Cardiac muscle cell (in vitro differentiated cells and primary cell): ENCODE measurements at regions not wholly inside any gene's neighbourhood (a gene's known extent, or its start where the extent isn't known, plus 50 kb on each side); places are given as distances from the start of the nearest gene placed in this dataset.

Experiments
- DNase-seq, 2 donors: peaks; one replicate each; pipeline versions ENCODE4 v3.0.0 to v3.0.0-alpha.2; 2010 to 2017; ENCODE audit warnings: low read depth in 1 of 2, low spot score in 1 of 2
- H3K27ac ChIP-seq: fragments of 200-600 bp; sonication (generic); 2 replicates; pipeline ENCODE4 v1.5.1; 2016
- H3K27me3 ChIP-seq: fragments of 200-600 bp; sonication (generic); 2 replicates; pipeline ENCODE4 v1.6.0; 2016; ENCODE audit warnings: control low read depth
- H3K36me3 ChIP-seq: fragments of 200-600 bp; sonication (generic); 2 replicates; pipeline ENCODE4 v1.5.1; 2016; ENCODE audit warnings: control low read depth
- H3K4me1 ChIP-seq: fragments of 200-600 bp; sonication (generic); 2 replicates; pipeline ENCODE4 v1.8.1; 2017; ENCODE audit warnings: low read depth, mild to moderate bottlenecking, mixed run types
- H3K4me3 ChIP-seq: fragments of 200-600 bp; sonication (generic); 2 replicates; pipeline ENCODE4 v1.5.1; 2016; ENCODE audit warnings: mild to moderate bottlenecking
- H3K9me3 ChIP-seq: fragments of 200-600 bp; sonication (generic); 2 replicates; pipeline ENCODE4 v1.5.1; 2017; ENCODE audit warnings: low read depth, mild to moderate bottlenecking, control low read depth
- CTCF ChIP-seq: IDR thresholded peaks from 2 replicates; pipeline ENCODE4 v1.5.1; 2012; ENCODE audit warnings: low read depth, mild to moderate bottlenecking, low read length

GRCh38 chr15:35657679-35658311, 111.8 kb upstream of the DPH6 start:
- TF ChIP-seq CTCF: no peak
- no peak overlapping the region for H3K27ac ChIP-seq
- no peaks in the 10 kb centered on the region for H3K4me1 ChIP-seq
- H3K27me3 ChIP-seq: no peaks in the 10 kb centered on the region
- no peak overlapping the region for H3K4me3 ChIP-seq
- H3K36me3 ChIP-seq: no peaks in the 10 kb centered on the region
- H3K9me3 ChIP-seq: no peaks in the 10 kb centered on the region
- peak in 1 of 2 donors; percentile 16 for DNase-seq

GRCh38 chr15:35663956-35664355, 118.0 kb upstream of the DPH6 start:
- peak in 1 of 2 donors; percentile 53 for DNase-seq
- Histone ChIP-seq H3K4me1 (peaks cover 24% of the 10 kb centered on the region), H3K36me3 (no peaks in the 10 kb centered on the region), H3K4me3 (no peak overlapping the region), H3K27me3 (no peaks in the 10 kb centered on the region), H3K27ac (no peak overlapping the region), H3K9me3 (no peaks in the 10 kb centered on the region)
- TF ChIP-seq CTCF: no peak

GRCh38 chr15:35665896-35666536, 120.1 kb upstream of the DPH6 start:
- Histone ChIP-seq H3K27ac (no peak overlapping the region), H3K4me3 (no peak overlapping the region), H3K4me1 (peaks cover 25% of the 10 kb centered on the region), H3K36me3 (no peaks in the 10 kb centered on the region), H3K9me3 (no peaks in the 10 kb centered on the region), H3K27me3 (no peaks in the 10 kb centered on the region)
- no peak for TF ChIP-seq CTCF
- peak in 1 of 2 donors; percentile 33 for DNase-seq

- Histone ChIP-seq H3K4me1 (peaks cover 36% of the 10 kb centered on the region), H3K9me3 (no peaks in the 10 kb centered on the region), H3K36me3 (no peaks in the 10 kb centered on the region), H3K27ac (peak overlapping the region; percentile 64), H3K4me3 (no peak overlapping the region), H3K27me3 (no peaks in the 10 kb centered on the region)
- TF ChIP-seq CTCF: no peak
- DNase-seq: peak in 1 of 2 donors; percentile 53
Observed at GRCh38 chr15:35667908-35668307, 121.9 kb upstream of the DPH6 start.

GRCh38 chr15:35669021-35669420, 123.1 kb upstream of the DPH6 start:
- no peaks in the 10 kb centered on the region for H3K36me3 ChIP-seq
- no peaks in the 10 kb centered on the region for H3K27me3 ChIP-seq
- H3K4me3 ChIP-seq: no peak overlapping the region
- TF ChIP-seq CTCF: no peak
- peak in 1 of 2 donors; percentile 20 for DNase-seq
- H3K9me3 ChIP-seq: no peaks in the 10 kb centered on the region
- peaks cover 48% of the 10 kb centered on the region for H3K4me1 ChIP-seq
- peak overlapping the region; percentile 64 for H3K27ac ChIP-seq
